Transverse colon (tissue), 4 donors: ENCODE measurements at regions not wholly inside any gene's neighbourhood (a gene's known extent, or its start where the extent isn't known, plus 50 kb on each side); places are given as distances from the start of the nearest gene placed in this dataset.

Experiments used
- DNase-seq: peaks from one replicate; pipeline ENCODE4 v3.0.0-alpha.2; 2019
- H3K27ac ChIP-seq, 4 donors: fragments of 200-600 bp; sonication (generic); 2 replicates each; pipeline ENCODE4 v1.5.1; 2016 to 2018; ENCODE audit warnings: inconsistent platforms in 4 of 4
- H3K27me3 ChIP-seq: fragments of 200-600 bp; sonication (generic); 2 replicates; pipeline ENCODE4 v1.5.1; 2017; ENCODE audit warnings: inconsistent platforms
- H3K36me3 ChIP-seq, 4 donors: fragments of 200-600 bp; sonication (generic); 2 replicates each; pipeline ENCODE4 v1.5.1; 2017 to 2019; ENCODE audit warnings: inconsistent platforms in 4 of 4
- H3K4me1 ChIP-seq, 4 donors: fragments of 200-600 bp; sonication (generic); 2 replicates each; pipeline ENCODE4 v1.5.1; 2017 to 2020; ENCODE audit warnings: inconsistent platforms in 4 of 4
- H3K4me3 ChIP-seq, 4 donors: fragments of 200-600 bp; sonication (generic); 1 replicate in 1 of 4; 2 replicates in 3 of 4; pipeline versions ENCODE4 v1.5.1 to v1.6.1; 2017 to 2019; ENCODE audit warnings: inconsistent platforms in 4 of 4
- H3K9me3 ChIP-seq, 2 donors: fragments of 200-600 bp; sonication (generic); 2 replicates each; pipeline ENCODE4 v1.5.1; 2017 to 2019; ENCODE audit warnings: inconsistent platforms in 2 of 2
- EP300 ChIP-seq: sonication (generic); formaldehyde crosslinking; IDR thresholded peaks from one replicate; pipeline ENCODE4 v1.6.1; 2017; ENCODE audit warnings: antibody characterized with exemption, low read depth
- POLR2A ChIP-seq: fragments of 450-650 bp; IDR thresholded peaks from one replicate; pipeline ENCODE4 v1.6.1; 2016; ENCODE audit warnings: antibody characterized with exemption, mild to moderate bottlenecking, moderate library complexity
- POLR2AphosphoS5 ChIP-seq, 3 donors: sonication (generic); formaldehyde crosslinking; IDR thresholded peaks; one replicate each; pipeline ENCODE4 v1.6.1; 2016; ENCODE audit warnings: antibody characterized with exemption in 3 of 3
- WGBS, 2 donors: methylation state at CpG; one replicate each; pipeline ENCODE4 v1.1.5; 2018; ENCODE audit warnings: low coverage in 1 of 2; 5-methylcytosine and 5-hydroxymethylcytosine counted together
- in situ Hi-C, 4 donors: fragments of 200-750 bp; cut with MboI; loops; one replicate each; pipeline versions ENCODE4 v1.15.0 to v1.15.1; 2017; ENCODE audit warnings: low sequenced_read_pairs in 3 of 4, low pct_ligation_motif_present in 1 of 4, low pct_unique_long_range_greater_than_20kb in 1 of 4
- intact Hi-C: fragments of 100-400 bp; cut with DNase I; formaldehyde crosslinking; loops from one replicate; pipeline ENCODE4 v1.15.1; 2023; ENCODE audit warnings: low total_unique reads
- TF ChIP-seq, protein P1 (sequence below), 5 experiments: fragments of 200-600 bp in 3 of 5; fragments of 450-650 bp in 2 of 5; sonication (generic) in 3 of 5; IDR thresholded peaks; 1 replicate in 2 of 5; 2 replicates in 3 of 5; pipeline ENCODE4 v1.5.1; 2016 to 2017; ENCODE audit warnings: antibody characterized with exemption in 5 of 5, inconsistent platforms in 3 of 5, mild to moderate bottlenecking in 2 of 5, moderate library complexity in 1 of 5

DNA sequence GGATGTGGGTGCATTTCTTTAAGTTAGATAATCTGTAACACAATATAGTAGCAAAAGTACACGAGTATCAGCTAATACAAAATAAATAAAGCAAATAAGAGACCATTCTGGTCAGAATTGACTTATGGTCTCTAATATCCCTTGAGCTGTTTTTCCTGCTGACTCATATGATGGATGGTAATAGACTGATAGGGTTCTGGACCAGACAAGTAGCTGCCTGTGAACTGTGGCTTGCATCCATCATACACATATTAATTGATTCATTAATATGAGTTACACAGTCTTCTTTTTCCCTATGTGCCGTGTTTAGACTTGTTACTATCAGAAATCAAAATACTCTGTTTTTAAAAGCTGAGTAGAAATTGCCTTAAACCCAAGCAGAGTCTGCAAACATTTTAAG lies 762.8 kb downstream of the GATA3 start:
- H3K9me3 ChIP-seq = no peaks in the 10 kb centered on the region
- no peak overlapping the region for H3K4me3 ChIP-seq
- in situ Hi-C loops = no loop called here
- WGBS, 2 donors = 35 to 46% methylated on average over 2 of the region's 2 CpGs
- H3K27ac ChIP-seq = no peak overlapping the region
- no peak for DNase-seq
- intact Hi-C loops = no loop called here
- no peaks in the 10 kb centered on the region for H3K4me1 ChIP-seq
- H3K36me3 ChIP-seq = no peaks in the 10 kb centered on the region
- no peak for TF ChIP-seq POLR2AphosphoS5 (IDR thresholded peaks at IDR 0.05)
- TF ChIP-seq, protein P1, sequence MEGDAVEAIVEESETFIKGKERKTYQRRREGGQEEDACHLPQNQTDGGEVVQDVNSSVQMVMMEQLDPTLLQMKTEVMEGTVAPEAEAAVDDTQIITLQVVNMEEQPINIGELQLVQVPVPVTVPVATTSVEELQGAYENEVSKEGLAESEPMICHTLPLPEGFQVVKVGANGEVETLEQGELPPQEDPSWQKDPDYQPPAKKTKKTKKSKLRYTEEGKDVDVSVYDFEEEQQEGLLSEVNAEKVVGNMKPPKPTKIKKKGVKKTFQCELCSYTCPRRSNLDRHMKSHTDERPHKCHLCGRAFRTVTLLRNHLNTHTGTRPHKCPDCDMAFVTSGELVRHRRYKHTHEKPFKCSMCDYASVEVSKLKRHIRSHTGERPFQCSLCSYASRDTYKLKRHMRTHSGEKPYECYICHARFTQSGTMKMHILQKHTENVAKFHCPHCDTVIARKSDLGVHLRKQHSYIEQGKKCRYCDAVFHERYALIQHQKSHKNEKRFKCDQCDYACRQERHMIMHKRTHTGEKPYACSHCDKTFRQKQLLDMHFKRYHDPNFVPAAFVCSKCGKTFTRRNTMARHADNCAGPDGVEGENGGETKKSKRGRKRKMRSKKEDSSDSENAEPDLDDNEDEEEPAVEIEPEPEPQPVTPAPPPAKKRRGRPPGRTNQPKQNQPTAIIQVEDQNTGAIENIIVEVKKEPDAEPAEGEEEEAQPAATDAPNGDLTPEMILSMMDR (IDR thresholded peaks at IDR 0.05) = no peak
- no peak for TF ChIP-seq EP300
- TF ChIP-seq POLR2A = no peak
- H3K27me3 ChIP-seq = no peaks in the 10 kb centered on the region

DNA sequence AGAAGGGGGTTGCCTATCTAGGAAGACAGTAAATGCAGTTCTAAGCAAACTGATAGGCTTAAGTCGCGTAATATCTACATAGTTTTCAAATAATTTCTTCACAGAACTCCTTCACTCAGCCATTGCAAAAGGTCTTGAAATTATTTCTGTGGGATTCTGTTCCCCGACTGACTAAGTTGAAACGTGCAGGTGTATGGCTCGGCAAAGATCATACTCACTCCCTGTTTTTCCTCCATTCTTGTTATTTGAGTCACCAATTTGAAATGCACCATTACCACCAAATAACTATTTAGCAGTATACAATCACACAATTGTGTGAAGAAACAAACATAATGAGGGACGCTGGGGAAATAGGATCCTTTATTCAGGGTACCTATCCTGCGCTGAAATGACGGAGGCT lies 771.1 kb downstream of the GATA3 start:
- Histone ChIP-seq H3K36me3 (no peaks in the 10 kb centered on the region), H3K9me3 (no peaks in the 10 kb centered on the region), H3K4me3 (no peak overlapping the region), H3K4me1 (no peaks in the 10 kb centered on the region), H3K27ac (no peak overlapping the region), H3K27me3 (no peaks in the 10 kb centered on the region)
- DNase-seq = no peak
- in situ Hi-C loops (no loop called here), intact Hi-C loops (no loop called here)
- TF ChIP-seq EP300 = no peak
- TF ChIP-seq POLR2AphosphoS5 (IDR thresholded peaks at IDR 0.05) = no peak
- TF ChIP-seq POLR2A = no peak
- TF ChIP-seq, protein P1 (IDR thresholded peaks at IDR 0.05) = no peak
- WGBS, 2 donors = 87 to 88% methylated on average over 7 to 8 of the region's 8 CpGs

DNA sequence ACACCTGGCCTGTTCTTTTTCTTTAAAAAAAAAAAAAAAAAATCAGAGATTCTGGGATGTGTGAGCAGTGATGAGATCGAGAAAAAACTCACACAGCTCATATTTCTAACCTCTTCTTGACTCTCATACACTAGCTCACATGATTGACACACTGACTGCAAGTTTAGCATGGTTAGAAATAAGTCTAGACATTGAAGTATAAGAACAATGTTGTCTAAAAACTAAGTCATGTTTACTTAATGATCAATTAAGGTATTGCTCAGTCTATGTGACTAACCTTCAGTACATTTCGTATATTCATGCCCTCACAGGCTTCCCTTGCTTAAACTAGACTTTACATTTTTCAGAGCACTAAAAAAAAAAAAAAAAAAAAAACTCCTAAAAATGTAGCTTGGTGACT lies 775.1 kb downstream of the GATA3 start:
- Histone ChIP-seq H3K9me3 (no peaks in the 10 kb centered on the region), H3K27ac (no peak overlapping the region), H3K4me1 (no peaks in the 10 kb centered on the region), H3K36me3 (no peaks in the 10 kb centered on the region), H3K27me3 (no peaks in the 10 kb centered on the region), H3K4me3 (no peak overlapping the region)
- TF ChIP-seq POLR2AphosphoS5 (IDR thresholded peaks at IDR 0.05) (no peak), POLR2A (no peak)
- WGBS, 2 donors = 57 to 71% methylated on average over 2 of the region's 2 CpGs
- intact Hi-C loops (no loop called here), in situ Hi-C loops (no loop called here)
- DNase-seq = no peak

DNA sequence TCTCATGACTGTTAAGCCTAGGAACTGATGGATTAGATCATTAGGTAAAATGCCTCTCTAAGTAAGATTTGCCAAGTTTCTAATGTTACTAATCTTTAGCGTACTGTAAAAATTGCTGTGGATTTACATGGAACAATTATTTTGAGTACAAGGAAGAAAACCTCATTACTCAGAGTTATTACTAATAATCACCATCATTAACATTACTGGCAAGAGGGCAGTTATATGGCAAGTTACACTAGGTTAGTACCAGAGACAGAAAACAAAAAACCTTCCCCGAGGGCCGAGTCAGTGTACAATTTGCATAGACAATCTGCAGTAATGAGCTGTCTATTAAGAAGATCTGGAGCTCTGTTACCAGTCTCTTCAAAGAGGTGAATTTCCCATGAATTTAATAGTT lies 775.6 kb downstream of the GATA3 start:
- Histone ChIP-seq H3K27me3 (no peaks in the 10 kb centered on the region), H3K4me3 (no peak overlapping the region), H3K9me3 (no peaks in the 10 kb centered on the region), H3K4me1 (no peaks in the 10 kb centered on the region), H3K36me3 (no peaks in the 10 kb centered on the region), H3K27ac (no peak overlapping the region)
- TF ChIP-seq POLR2AphosphoS5 (IDR thresholded peaks at IDR 0.05) (no peak), EP300 (no peak), POLR2A (no peak)
- TF ChIP-seq, protein P1 (IDR thresholded peaks at IDR 0.05) = no peak
- in situ Hi-C loops = no loop called here
- WGBS, 2 donors = 74 to 100% methylated on average over 1 to 3 of the region's 3 CpGs
- no peak for DNase-seq
- intact Hi-C loops = no loop called here

DNA sequence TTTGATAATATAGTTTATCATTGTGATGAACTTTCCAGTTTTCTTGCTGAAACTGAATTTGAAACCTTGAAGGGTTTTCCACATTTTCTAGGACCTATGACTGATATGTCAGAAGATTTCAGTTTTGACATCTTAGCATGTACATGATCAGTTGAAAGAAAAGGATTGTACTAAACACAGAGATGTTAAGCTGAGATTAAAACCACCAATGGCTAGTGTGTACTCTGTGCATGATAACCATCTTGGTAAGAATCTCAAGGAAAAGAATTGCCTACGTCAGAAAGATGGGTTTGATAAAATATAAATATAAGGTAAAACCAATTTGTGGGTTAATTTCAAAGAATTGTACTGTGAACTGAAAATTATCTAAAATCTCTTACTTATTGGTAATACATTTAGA lies 776.4 kb downstream of the GATA3 start:
- no peaks in the 10 kb centered on the region for H3K4me1 ChIP-seq
- no peak overlapping the region for H3K4me3 ChIP-seq
- WGBS, 2 donors = 70 to 75% methylated on average over 1 of the region's 1 CpG
- in situ Hi-C loops (no loop called here), intact Hi-C loops (no loop called here)
- no peaks in the 10 kb centered on the region for H3K27me3 ChIP-seq
- H3K9me3 ChIP-seq = no peaks in the 10 kb centered on the region
- H3K27ac ChIP-seq = no peak overlapping the region
- no peak for DNase-seq
- H3K36me3 ChIP-seq = no peaks in the 10 kb centered on the region
- no peak for TF ChIP-seq POLR2AphosphoS5 (IDR thresholded peaks at IDR 0.05)
- TF ChIP-seq POLR2A = no peak
- no peak for TF ChIP-seq EP300
- TF ChIP-seq, protein P1 (IDR thresholded peaks at IDR 0.05) = no peak
